Heart right ventricle (tissue), 16 donors: ENCODE measurements at regions not wholly inside any gene's neighbourhood (a gene's known extent, or its start where the extent isn't known, plus 50 kb on each side); places are given as distances from the start of the nearest gene placed in this dataset.

ENCODE experiments used
- ATAC-seq, 8 donors: fragments of 200-7000 bp; cut with Tn5 transposase; one replicate each; pipeline ENCODE4 v1.9.1; 2020; ENCODE audit warnings: mild to moderate bottlenecking in 8 of 8, moderate library complexity in 8 of 8, moderate number of reproducible peaks in 1 of 8
- DNase-seq, 2 donors: peaks; one replicate each; pipeline ENCODE4 v3.0.0-alpha.2; 2020
- H3K27ac ChIP-seq, 10 donors: fragments of 200-600 bp; sonication (generic) in 2 of 10; one replicate each; pipeline versions ENCODE4 v1.5.0 to v1.8.0; 2020 to 2022; ENCODE audit warnings: mild to moderate bottlenecking in 3 of 10
- H3K27me3 ChIP-seq, 7 donors: fragments of 200-600 bp; one replicate each; pipeline ENCODE4 v1.8.0; 2021 to 2022; ENCODE audit warnings: mild to moderate bottlenecking in 2 of 7
- H3K36me3 ChIP-seq, 9 donors: fragments of 200-600 bp; sonication (generic) in 1 of 9; one replicate each; pipeline versions ENCODE4 v1.5.0 to v1.8.0; 2020 to 2022; ENCODE audit warnings: mild to moderate bottlenecking in 2 of 9
- H3K4me1 ChIP-seq, 9 donors: fragments of 200-600 bp; sonication (generic) in 1 of 9; one replicate each; pipeline versions ENCODE4 v1.5.0 to v1.8.0; 2020 to 2022; ENCODE audit warnings: mild to moderate bottlenecking in 4 of 9
- H3K4me3 ChIP-seq, 10 donors: fragments of 200-600 bp; sonication (generic) in 2 of 10; one replicate each; pipeline versions ENCODE4 v1.5.0 to v1.8.0; 2020 to 2022; ENCODE audit warnings: mild to moderate bottlenecking in 7 of 10, moderate library complexity in 2 of 10
- H3K9me3 ChIP-seq, 11 donors: fragments of 200-600 bp in 10 of 11; sonication (generic) in 2 of 11; one replicate each; pipeline versions ENCODE4 v1.5.0 to v1.8.0; 2013 to 2022; ENCODE audit warnings: mild to moderate bottlenecking in 2 of 11, control low read depth in 1 of 11, moderate library complexity in 1 of 11
- CTCF ChIP-seq, 9 donors: fragments of 200-600 bp; sonication (generic) in 2 of 9; IDR thresholded peaks; one replicate each; pipeline versions ENCODE4 v1.5.0 to v1.8.0; 2021 to 2022; ENCODE audit warnings: antibody characterized with exemption in 9 of 9, mild to moderate bottlenecking in 5 of 9, moderate library complexity in 1 of 9
- WGBS, 2 donors: extraction: QIAGEN DNeasy Blood & Tissue Kit; methylation state at CpG; one replicate each; pipeline ENCODE4 v1.1.7; 2013; ENCODE audit warnings: inconsistent platforms in 1 of 2; 5-methylcytosine and 5-hydroxymethylcytosine counted together
- intact Hi-C, 10 donors: fragments of 100-400 bp; cut with DNase I; formaldehyde crosslinking; loops; one replicate each; pipeline versions ENCODE4 v1.11.1 to v1.14.2; 2022
- donor health status: Arrhythmogenic right ventricular cardiomyopathy.
- donor health status: ischemic (EF 13 %, LVEDD 7.1; RV severe dilation, severe dysfunction).
- donor health status: healthy with polysubstance abuse.
- donor health status: DM: no; HTN: yes; CAD: no.
- donor health status: DM: no; HTN: no; CAD: no.
- donor health status: ischemic (EF 25% LVEDD 6.9; RV normal size, moderate dysfunction).
- donor health status: ischemic (EF 25% LVEDD 5.7; RV mildly dilated, moderate dysfunction).
- donor health status: healthy.
- donor health status: DM: yes; HTN: yes; CAD: no.
- donor health status: Ischemic cardiomyopathy.
- donor health status: ischemic (EF 35%, LVEDD 5.7; RV mildly dilated, moderate dysfunction).
- donor health status: nonischemic (EF 11% LVEDD 7.7; RV severe dilation, severe dysfunction).
- donor health status: DM: yes; HTN: yes; CAD: no.
- donor health status: PGD.
- donor health status: ischemic (EF 29% LVEDD 5.4; RV normal size, mild dysfunction).
- donor health status: nonischemic (EF 23%, LVEDD 6.1; RV moderate dilation, normal function).

- no peak for DNase-seq
- H3K4me1 ChIP-seq: peaks cover 0 to 49% (median 25%) of the 10 kb centered on the region in 9 donors
- H3K27me3 ChIP-seq: no peaks in the 10 kb centered on the region
- no peak for ATAC-seq
- H3K36me3 ChIP-seq: no peaks in the 10 kb centered on the region
- TF ChIP-seq CTCF (IDR thresholded peaks at IDR 0.05): no peak
- H3K4me3 ChIP-seq: no peak overlapping the region
- intact Hi-C loops: loop anchor here in 2 of 10 donors (10.0 kb wide), 2 partner anchors 50 to 180 kb away; no protein-coding TSS in a partner anchor
- H3K27ac ChIP-seq: peak overlapping the region in 2 of 10 donors; percentile 65 to 67
- no peaks in the 10 kb centered on the region for H3K9me3 ChIP-seq
- WGBS, 2 donors: 79 to 89% methylated on average over 4 of the region's 4 CpGs
These were observed 668.4 kb downstream of the DIAPH3 start for GRCh38 chr13:59495299-59495698.

- intact Hi-C loops: loop anchor here in 2 of 10 donors (10.0 kb wide), 2 partner anchors 51 to 179 kb away; no protein-coding TSS in a partner anchor
- ATAC-seq (no peak), DNase-seq (no peak)
- H3K9me3 ChIP-seq: no peaks in the 10 kb centered on the region
- no peak overlapping the region for H3K4me3 ChIP-seq
- 78 to 80% methylated on average over 7 of the region's 7 CpGs for WGBS, 2 donors
- H3K4me1 ChIP-seq: peaks cover 0 to 49% (median 25%) of the 10 kb centered on the region in 9 donors
- H3K36me3 ChIP-seq: no peaks in the 10 kb centered on the region
- H3K27ac ChIP-seq: no peak overlapping the region
- TF ChIP-seq CTCF (IDR thresholded peaks at IDR 0.05): no peak
- H3K27me3 ChIP-seq: no peaks in the 10 kb centered on the region
These were observed 667.7 kb downstream of the DIAPH3 start for GRCh38 chr13:59495936-59496512.

- 80 to 89% methylated on average over 4 of the region's 4 CpGs for WGBS, 2 donors
- Histone ChIP-seq H3K4me3 (no peak overlapping the region), H3K27me3 (no peaks in the 10 kb centered on the region), H3K9me3 (no peaks in the 10 kb centered on the region), H3K36me3 (no peaks in the 10 kb centered on the region), H3K27ac (peak overlapping the region in 4 of 10 donors; percentile 14 to 46 (median 31)), H3K4me1 (peaks cover 0 to 41% (median 21%) of the 10 kb centered on the region in 9 donors)
- no peak for TF ChIP-seq CTCF (IDR thresholded peaks at IDR 0.05)
- ATAC-seq (peak in 2 of 8 donors; percentile 39 to 45), DNase-seq (no peak)
- intact Hi-C loops: loop anchor here in 2 of 10 donors (10.0 kb wide), 2 partner anchors 53 to 177 kb away; no protein-coding TSS in a partner anchor
These were observed 666.0 kb downstream of the DIAPH3 start for GRCh38 chr13:59497621-59498247.

GRCh38 chr13:59501004-59501403 lies 662.7 kb downstream of the DIAPH3 start:
- Histone ChIP-seq H3K4me1 (peaks cover 0 to 12% (median 3%) of the 10 kb centered on the region in 9 donors), H3K9me3 (no peaks in the 10 kb centered on the region), H3K27me3 (no peaks in the 10 kb centered on the region), H3K4me3 (no peak overlapping the region), H3K36me3 (no peaks in the 10 kb centered on the region), H3K27ac (no peak overlapping the region)
- intact Hi-C loops: no loop called here
- TF ChIP-seq CTCF (IDR thresholded peaks at IDR 0.05): no peak
- WGBS, 2 donors: 92 to 94% methylated on average over 4 of the region's 4 CpGs
- DNase-seq (no peak), ATAC-seq (no peak)
